22Rv1 (cell line): ENCODE measurements at regions not wholly inside any gene's neighbourhood (a gene's known extent, or its start where the extent isn't known, plus 50 kb on each side); places are given as distances from the start of the nearest gene placed in this dataset.

Experiments
- ZFX ChIP-seq: fragments of 450-650 bp; IDR thresholded peaks from 2 replicates; pipeline ENCODE4 v1.6.1; 2017; ENCODE audit warnings: antibody characterized with exemption, borderline replicate concordance
- TF ChIP-seq, protein P1 (sequence below): fragments of 450-650 bp; IDR thresholded peaks from 2 replicates; pipeline ENCODE4 v1.5.1; 2017; ENCODE audit warnings: mild to moderate bottlenecking

DNA sequence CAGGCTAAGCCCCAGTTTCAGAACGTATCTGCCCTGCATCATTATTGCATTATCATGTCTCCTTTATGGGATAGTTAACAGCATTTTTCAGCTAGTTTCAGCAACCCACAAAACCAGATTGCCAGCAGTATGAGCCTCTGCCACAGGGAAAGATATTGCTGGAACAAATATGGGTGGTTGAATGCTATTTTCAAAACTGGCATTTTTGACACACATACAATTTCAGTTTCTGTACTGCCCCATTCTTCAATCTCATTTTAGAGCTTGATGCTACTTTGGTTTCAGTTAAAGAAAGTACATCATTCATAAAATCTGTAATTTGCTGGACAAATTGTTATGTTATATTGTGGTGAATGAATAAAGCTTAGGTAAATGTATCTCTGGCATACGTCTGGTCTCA lies 1037.5 kb downstream of the NAALADL2 start:
- TF ChIP-seq, protein P1, sequence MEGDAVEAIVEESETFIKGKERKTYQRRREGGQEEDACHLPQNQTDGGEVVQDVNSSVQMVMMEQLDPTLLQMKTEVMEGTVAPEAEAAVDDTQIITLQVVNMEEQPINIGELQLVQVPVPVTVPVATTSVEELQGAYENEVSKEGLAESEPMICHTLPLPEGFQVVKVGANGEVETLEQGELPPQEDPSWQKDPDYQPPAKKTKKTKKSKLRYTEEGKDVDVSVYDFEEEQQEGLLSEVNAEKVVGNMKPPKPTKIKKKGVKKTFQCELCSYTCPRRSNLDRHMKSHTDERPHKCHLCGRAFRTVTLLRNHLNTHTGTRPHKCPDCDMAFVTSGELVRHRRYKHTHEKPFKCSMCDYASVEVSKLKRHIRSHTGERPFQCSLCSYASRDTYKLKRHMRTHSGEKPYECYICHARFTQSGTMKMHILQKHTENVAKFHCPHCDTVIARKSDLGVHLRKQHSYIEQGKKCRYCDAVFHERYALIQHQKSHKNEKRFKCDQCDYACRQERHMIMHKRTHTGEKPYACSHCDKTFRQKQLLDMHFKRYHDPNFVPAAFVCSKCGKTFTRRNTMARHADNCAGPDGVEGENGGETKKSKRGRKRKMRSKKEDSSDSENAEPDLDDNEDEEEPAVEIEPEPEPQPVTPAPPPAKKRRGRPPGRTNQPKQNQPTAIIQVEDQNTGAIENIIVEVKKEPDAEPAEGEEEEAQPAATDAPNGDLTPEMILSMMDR: no peak
- TF ChIP-seq ZFX: no peak
